ENCODE measurements at regions not wholly inside any gene's neighbourhood (a gene's known extent, or its start where the extent isn't known, plus 50 kb on each side); places are given as distances from the start of the nearest gene placed in this dataset.

DNA sequence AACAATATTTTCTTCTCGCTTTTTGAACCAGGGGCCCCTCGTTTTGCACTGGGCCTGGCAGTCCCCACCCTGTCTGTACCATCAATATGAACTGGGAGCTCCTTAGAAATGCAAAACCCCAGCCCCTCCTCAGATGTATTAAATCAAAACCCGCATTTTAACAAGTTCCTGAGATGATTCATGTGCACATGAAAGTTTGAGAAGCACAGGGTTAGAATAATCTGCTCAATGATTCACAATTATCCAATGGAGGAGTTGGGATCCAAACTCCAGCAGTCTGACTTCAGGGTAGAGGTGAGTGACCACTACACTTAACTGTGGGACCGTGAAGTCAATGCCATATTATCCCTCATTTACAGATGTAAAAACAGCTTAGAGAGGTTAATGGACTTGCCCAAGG, 256.4 kb downstream of the IGSF11 start:
- TF ChIP-seq NFIC (IDR thresholded peaks at IDR 0.05; ENCODE audit: borderline replicate concordance) (no peak), POLR2AphosphoS5 (IDR thresholded peaks at IDR 0.05; ENCODE audit: low read depth, low read length) (no peak), EP300 (IDR thresholded peaks at IDR 0.05; ENCODE audit: borderline replicate concordance in 1 of 2, low read depth in 1 of 2, low read length in 1 of 2) (no peak), RFX5 (IDR thresholded peaks at IDR 0.05; ENCODE audit: low read length) (no peak), SMC3 (IDR thresholded peaks at IDR 0.05; ENCODE audit: low read depth, low read length) (no peak), MEF2A (IDR thresholded peaks at IDR 0.05; ENCODE audit: borderline replicate concordance, low read depth) (no peak)
- TF ChIP-seq, protein P1, sequence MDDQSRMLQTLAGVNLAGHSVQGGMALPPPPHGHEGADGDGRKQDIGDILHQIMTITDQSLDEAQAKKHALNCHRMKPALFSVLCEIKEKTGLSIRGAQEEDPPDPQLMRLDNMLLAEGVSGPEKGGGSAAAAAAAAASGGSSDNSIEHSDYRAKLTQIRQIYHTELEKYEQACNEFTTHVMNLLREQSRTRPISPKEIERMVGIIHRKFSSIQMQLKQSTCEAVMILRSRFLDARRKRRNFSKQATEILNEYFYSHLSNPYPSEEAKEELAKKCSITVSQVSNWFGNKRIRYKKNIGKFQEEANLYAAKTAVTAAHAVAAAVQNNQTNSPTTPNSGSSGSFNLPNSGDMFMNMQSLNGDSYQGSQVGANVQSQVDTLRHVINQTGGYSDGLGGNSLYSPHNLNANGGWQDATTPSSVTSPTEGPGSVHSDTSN (IDR thresholded peaks at IDR 0.05): no peak
- TF ChIP-seq, protein P2, sequence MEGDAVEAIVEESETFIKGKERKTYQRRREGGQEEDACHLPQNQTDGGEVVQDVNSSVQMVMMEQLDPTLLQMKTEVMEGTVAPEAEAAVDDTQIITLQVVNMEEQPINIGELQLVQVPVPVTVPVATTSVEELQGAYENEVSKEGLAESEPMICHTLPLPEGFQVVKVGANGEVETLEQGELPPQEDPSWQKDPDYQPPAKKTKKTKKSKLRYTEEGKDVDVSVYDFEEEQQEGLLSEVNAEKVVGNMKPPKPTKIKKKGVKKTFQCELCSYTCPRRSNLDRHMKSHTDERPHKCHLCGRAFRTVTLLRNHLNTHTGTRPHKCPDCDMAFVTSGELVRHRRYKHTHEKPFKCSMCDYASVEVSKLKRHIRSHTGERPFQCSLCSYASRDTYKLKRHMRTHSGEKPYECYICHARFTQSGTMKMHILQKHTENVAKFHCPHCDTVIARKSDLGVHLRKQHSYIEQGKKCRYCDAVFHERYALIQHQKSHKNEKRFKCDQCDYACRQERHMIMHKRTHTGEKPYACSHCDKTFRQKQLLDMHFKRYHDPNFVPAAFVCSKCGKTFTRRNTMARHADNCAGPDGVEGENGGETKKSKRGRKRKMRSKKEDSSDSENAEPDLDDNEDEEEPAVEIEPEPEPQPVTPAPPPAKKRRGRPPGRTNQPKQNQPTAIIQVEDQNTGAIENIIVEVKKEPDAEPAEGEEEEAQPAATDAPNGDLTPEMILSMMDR (IDR thresholded peaks at IDR 0.05): no peak
- TF ChIP-seq, protein P3, sequence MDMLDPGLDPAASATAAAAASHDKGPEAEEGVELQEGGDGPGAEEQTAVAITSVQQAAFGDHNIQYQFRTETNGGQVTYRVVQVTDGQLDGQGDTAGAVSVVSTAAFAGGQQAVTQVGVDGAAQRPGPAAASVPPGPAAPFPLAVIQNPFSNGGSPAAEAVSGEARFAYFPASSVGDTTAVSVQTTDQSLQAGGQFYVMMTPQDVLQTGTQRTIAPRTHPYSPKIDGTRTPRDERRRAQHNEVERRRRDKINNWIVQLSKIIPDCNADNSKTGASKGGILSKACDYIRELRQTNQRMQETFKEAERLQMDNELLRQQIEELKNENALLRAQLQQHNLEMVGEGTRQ (IDR thresholded peaks at IDR 0.05; ENCODE audit: borderline replicate concordance, low read depth, low read length): no peak
- TF ChIP-seq, protein P4, sequence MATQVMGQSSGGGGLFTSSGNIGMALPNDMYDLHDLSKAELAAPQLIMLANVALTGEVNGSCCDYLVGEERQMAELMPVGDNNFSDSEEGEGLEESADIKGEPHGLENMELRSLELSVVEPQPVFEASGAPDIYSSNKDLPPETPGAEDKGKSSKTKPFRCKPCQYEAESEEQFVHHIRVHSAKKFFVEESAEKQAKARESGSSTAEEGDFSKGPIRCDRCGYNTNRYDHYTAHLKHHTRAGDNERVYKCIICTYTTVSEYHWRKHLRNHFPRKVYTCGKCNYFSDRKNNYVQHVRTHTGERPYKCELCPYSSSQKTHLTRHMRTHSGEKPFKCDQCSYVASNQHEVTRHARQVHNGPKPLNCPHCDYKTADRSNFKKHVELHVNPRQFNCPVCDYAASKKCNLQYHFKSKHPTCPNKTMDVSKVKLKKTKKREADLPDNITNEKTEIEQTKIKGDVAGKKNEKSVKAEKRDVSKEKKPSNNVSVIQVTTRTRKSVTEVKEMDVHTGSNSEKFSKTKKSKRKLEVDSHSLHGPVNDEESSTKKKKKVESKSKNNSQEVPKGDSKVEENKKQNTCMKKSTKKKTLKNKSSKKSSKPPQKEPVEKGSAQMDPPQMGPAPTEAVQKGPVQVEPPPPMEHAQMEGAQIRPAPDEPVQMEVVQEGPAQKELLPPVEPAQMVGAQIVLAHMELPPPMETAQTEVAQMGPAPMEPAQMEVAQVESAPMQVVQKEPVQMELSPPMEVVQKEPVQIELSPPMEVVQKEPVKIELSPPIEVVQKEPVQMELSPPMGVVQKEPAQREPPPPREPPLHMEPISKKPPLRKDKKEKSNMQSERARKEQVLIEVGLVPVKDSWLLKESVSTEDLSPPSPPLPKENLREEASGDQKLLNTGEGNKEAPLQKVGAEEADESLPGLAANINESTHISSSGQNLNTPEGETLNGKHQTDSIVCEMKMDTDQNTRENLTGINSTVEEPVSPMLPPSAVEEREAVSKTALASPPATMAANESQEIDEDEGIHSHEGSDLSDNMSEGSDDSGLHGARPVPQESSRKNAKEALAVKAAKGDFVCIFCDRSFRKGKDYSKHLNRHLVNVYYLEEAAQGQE (IDR thresholded peaks at IDR 0.05; ENCODE audit: low read depth, low read length): no peak
- TF ChIP-seq, protein P5, sequence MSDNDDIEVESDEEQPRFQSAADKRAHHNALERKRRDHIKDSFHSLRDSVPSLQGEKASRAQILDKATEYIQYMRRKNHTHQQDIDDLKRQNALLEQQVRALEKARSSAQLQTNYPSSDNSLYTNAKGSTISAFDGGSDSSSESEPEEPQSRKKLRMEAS (IDR thresholded peaks at IDR 0.05; ENCODE audit: low read depth): no peak
- TF ChIP-seq, protein P6, sequence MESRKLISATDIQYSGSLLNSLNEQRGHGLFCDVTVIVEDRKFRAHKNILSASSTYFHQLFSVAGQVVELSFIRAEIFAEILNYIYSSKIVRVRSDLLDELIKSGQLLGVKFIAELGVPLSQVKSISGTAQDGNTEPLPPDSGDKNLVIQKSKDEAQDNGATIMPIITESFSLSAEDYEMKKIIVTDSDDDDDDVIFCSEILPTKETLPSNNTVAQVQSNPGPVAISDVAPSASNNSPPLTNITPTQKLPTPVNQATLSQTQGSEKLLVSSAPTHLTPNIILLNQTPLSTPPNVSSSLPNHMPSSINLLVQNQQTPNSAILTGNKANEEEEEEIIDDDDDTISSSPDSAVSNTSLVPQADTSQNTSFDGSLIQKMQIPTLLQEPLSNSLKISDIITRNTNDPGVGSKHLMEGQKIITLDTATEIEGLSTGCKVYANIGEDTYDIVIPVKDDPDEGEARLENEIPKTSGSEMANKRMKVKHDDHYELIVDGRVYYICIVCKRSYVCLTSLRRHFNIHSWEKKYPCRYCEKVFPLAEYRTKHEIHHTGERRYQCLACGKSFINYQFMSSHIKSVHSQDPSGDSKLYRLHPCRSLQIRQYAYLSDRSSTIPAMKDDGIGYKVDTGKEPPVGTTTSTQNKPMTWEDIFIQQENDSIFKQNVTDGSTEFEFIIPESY (IDR thresholded peaks at IDR 0.05; ENCODE audit: borderline replicate concordance, low read depth): no peak
